ENCODE measurements at regions not wholly inside any gene's neighbourhood (a gene's known extent, or its start where the extent isn't known, plus 50 kb on each side); places are given as distances from the start of the nearest gene placed in this dataset.

DNA sequence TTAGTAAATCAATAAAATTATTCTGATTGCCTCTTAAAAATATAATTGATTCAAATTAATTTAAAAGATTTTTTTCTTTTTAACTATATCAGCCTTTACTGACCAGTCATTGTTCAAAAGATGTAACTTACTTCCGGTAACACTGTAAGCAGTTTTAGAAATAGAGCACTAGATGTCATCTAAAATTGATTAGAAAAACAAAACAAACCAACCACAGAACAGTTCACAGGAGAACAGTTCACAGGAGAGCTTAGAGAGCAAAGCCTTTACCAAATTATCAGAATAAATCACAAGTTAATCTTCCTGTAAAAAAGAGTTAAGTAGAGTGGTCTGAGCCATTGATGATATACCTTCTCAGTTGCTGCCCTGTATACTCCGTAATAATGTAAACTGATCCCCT lies 133.3 kb upstream of the DGKB start:
- Histone ChIP-seq H3K27ac (ENCODE audit: extremely low read length, insufficient read depth, low read length) (no peak overlapping the region), H3K79me2 (ENCODE audit: insufficient read depth, low read length) (no peaks in the 10 kb centered on the region), H2AFZ (ENCODE audit: low read length) (no peak overlapping the region), H3K27me3 (ENCODE audit: control insufficient read depth in 1 of 2, insufficient read depth in 2 of 2, low read length in 2 of 2) (no peaks in the 10 kb centered on the region), H3K36me3 (replicated peaks in 1 of 2; ENCODE audit: control insufficient read depth in 1 of 2, insufficient read depth in 2 of 2, low read length in 2 of 2) (no peaks in the 10 kb centered on the region), H3K9me3 (ENCODE audit: low read length) (no peaks in the 10 kb centered on the region), H3K4me3 (replicated peaks in 1 of 3; ENCODE audit: insufficient read depth in 1 of 3, low read depth in 2 of 3, low read length in 3 of 3) (no peak overlapping the region), H3K4me2 (ENCODE audit: low read depth, low read length) (no peak overlapping the region), H4K20me1 (ENCODE audit: insufficient read depth, low read length) (no peaks in the 10 kb centered on the region), H3K4me1 (ENCODE audit: insufficient read depth, low read length) (no peaks in the 10 kb centered on the region), H3K9ac (ENCODE audit: insufficient read depth, low read depth, low read length) (no peak overlapping the region)
- no peak for TF ChIP-seq JUN (CRISPR knock-in tag; IDR thresholded peaks at IDR 0.05)
- TF ChIP-seq SP4 (CRISPR knock-in tag; IDR thresholded peaks at IDR 0.05), result no peak
- no peak for TF ChIP-seq NFAT5 (CRISPR knock-in tag; IDR thresholded peaks at IDR 0.05)
- no peak for TF ChIP-seq ELF1 (CRISPR knock-in tag; IDR thresholded peaks at IDR 0.05)
- no peak for TF ChIP-seq KLF11 (CRISPR knock-in tag; IDR thresholded peaks at IDR 0.05)
- no peak for TF ChIP-seq PAX8 (CRISPR knock-in tag; IDR thresholded peaks at IDR 0.05; ENCODE audit: borderline replicate concordance)
- no peak for TF ChIP-seq ZNF264 (CRISPR knock-in tag; IDR thresholded peaks at IDR 0.05)
- no peak for TF ChIP-seq SKI (IDR thresholded peaks at IDR 0.05; ENCODE audit: partially characterized antibody)
- TF ChIP-seq NKX3-1 (CRISPR knock-in tag; IDR thresholded peaks at IDR 0.05), result no peak
- in situ Hi-C loops (cut with HindIII; ENCODE audit: extremely low pct_ligation_motif_present, low pct_unique_long_range_greater_than_20kb) (no loop called here), intact Hi-C loops (cut with micrococcal nuclease; ENCODE audit: unreplicated experiment) (no loop called here)
- ChIA-PET POLR2A (no interaction called here), CTCF (ENCODE audit: low intra/inter-chr PET ratio, low total read pairs) (no interaction called here)
- no TSS peak for BruUV-seq (replicated peaks)
- WGBS (ENCODE audit: low lambda C conversion rate), result under 1% methylated on average over 2 of the region's 2 CpGs
- ATAC-seq (no peak), DNase-seq (ENCODE audit: low spot score) (no peak), FAIRE-seq (no peak)

Measured in HepG2 (cell line).